Neural progenitor cell (in vitro differentiated cells): ENCODE measurements at regions not wholly inside any gene's neighbourhood (a gene's known extent, or its start where the extent isn't known, plus 50 kb on each side); places are given as distances from the start of the nearest gene placed in this dataset.

Experiments
- DNase-seq: peaks from one replicate; pipeline ENCODE4 v3.0.0-alpha.2; 2016; ENCODE audit warnings: low spot score
- H2AFZ ChIP-seq: fragments of 200-600 bp; sonication (generic); replicated peaks from 2 replicates; pipeline ENCODE4 v1.6.1; 2016; ENCODE audit warnings: antibody characterized with exemption
- H3F3A ChIP-seq: fragments of 200-600 bp; sonication (generic); 2 replicates; pipeline ENCODE4 v1.6.1; 2016; ENCODE audit warnings: antibody characterized with exemption, low read depth
- H3K27ac ChIP-seq: fragments of 200-600 bp; sonication (generic); 2 replicates; pipeline ENCODE4 v1.5.1; 2016; ENCODE audit warnings: mild to moderate bottlenecking
- H3K27me3 ChIP-seq: fragments of 200-600 bp; sonication (generic); 2 replicates; pipeline ENCODE4 v1.6.1; 2016; ENCODE audit warnings: mild to moderate bottlenecking, moderate library complexity
- H3K36me3 ChIP-seq: fragments of 200-600 bp; sonication (generic); 2 replicates; pipeline ENCODE4 v1.5.1; 2016
- H3K4me1 ChIP-seq: fragments of 200-600 bp; sonication (generic); 2 replicates; pipeline ENCODE4 v1.6.1; 2016; ENCODE audit warnings: mixed run types
- H3K4me2 ChIP-seq: fragments of 200-600 bp; sonication (generic); 2 replicates; pipeline ENCODE4 v1.6.1; 2016
- H3K4me3 ChIP-seq: fragments of 200-600 bp; sonication (generic); 2 replicates; pipeline ENCODE4 v1.5.1; 2016
- H3K79me2 ChIP-seq: fragments of 200-600 bp; sonication (generic); 2 replicates; pipeline ENCODE4 v1.6.1; 2016; ENCODE audit warnings: low read depth
- H3K9ac ChIP-seq: fragments of 200-600 bp; sonication (generic); 2 replicates; pipeline ENCODE4 v1.6.1; 2016
- H3K9me3 ChIP-seq: fragments of 200-600 bp; sonication (generic); 2 replicates; pipeline ENCODE4 v1.5.1; 2016; ENCODE audit warnings: low read depth
- H4K20me1 ChIP-seq: fragments of 200-600 bp; sonication (generic); 2 replicates; pipeline ENCODE4 v1.6.1; 2016; ENCODE audit warnings: low read depth
- H3K27ac Mint-ChIP-seq: 3 replicates; pipeline ENCODE4 v1.8.0; 2021; ENCODE audit warnings: mixed read lengths
- H3K27me3 Mint-ChIP-seq: 2 replicates; pipeline ENCODE4 v1.8.0; 2022; ENCODE audit warnings: low read depth, mild to moderate bottlenecking, inconsistent platforms, moderate library complexity, mixed read lengths; ENCODE audit not compliant: insufficient read depth
- H3K36me3 Mint-ChIP-seq: 3 replicates; pipeline ENCODE4 v1.8.0; 2021; ENCODE audit warnings: mixed read lengths
- H3K4me1 Mint-ChIP-seq: 3 replicates; pipeline ENCODE4 v1.8.0; 2021; ENCODE audit warnings: mixed read lengths
- H3K4me3 Mint-ChIP-seq: 3 replicates; pipeline ENCODE4 v1.8.0; 2021; ENCODE audit warnings: mild to moderate bottlenecking, moderate library complexity, mixed read lengths
- H3K9me3 Mint-ChIP-seq: 3 replicates; pipeline ENCODE4 v1.8.0; 2020; ENCODE audit warnings: mixed read lengths
- EZH2 ChIP-seq: fragments of 200-600 bp; sonication (generic); IDR thresholded peaks from 2 replicates; pipeline ENCODE4 v1.6.1; 2017; ENCODE audit warnings: antibody characterized with exemption, mild to moderate bottlenecking, moderate library complexity
- EZH2phosphoT487 ChIP-seq: fragments of 200-600 bp; sonication (generic); IDR thresholded peaks from 2 replicates; pipeline ENCODE4 v1.6.1; 2017; ENCODE audit warnings: antibody characterized with exemption
- TF ChIP-seq, protein P1 (sequence below): fragments of 200-600 bp; sonication (generic); IDR thresholded peaks from 2 replicates; pipeline ENCODE4 v1.5.1; 2017; ENCODE audit warnings: antibody characterized with exemption, mild to moderate bottlenecking

DNA sequence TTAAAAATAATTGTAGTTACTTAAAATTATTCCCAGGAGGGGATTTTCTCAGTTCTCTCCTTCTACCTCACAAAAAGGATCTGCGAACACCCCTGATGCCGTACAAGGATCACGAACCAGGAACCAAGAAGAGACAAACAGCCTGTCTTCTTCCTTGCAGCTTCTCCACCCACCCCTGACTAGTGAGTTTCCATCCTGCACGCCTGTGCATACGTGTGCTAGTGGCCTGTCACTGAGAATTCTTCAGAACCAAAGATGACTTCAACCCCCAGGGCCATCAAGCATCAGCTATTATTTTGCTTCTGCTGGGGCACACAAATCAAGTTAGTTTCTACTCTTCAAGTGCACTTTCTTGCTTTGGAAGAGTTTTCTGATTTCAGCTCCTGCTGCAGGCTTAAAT, 175.5 kb upstream of the KLF6 start:
- peaks cover 45% of the 10 kb centered on the region for H3K4me1 Mint-ChIP-seq
- no peak for DNase-seq
- no peak overlapping the region for H3K4me3 ChIP-seq
- H3K4me1 ChIP-seq: peaks cover 26% of the 10 kb centered on the region
- peak overlapping the region; percentile 30 for H2AFZ ChIP-seq
- no peak overlapping the region for H3K4me3 Mint-ChIP-seq
- H3K36me3 ChIP-seq: no peaks in the 10 kb centered on the region
- no peaks in the 10 kb centered on the region for H3K9me3 ChIP-seq
- H3K27me3 ChIP-seq: no peaks in the 10 kb centered on the region
- no peak for TF ChIP-seq EZH2phosphoT487
- TF ChIP-seq EZH2: no peak
- TF ChIP-seq, protein P1, sequence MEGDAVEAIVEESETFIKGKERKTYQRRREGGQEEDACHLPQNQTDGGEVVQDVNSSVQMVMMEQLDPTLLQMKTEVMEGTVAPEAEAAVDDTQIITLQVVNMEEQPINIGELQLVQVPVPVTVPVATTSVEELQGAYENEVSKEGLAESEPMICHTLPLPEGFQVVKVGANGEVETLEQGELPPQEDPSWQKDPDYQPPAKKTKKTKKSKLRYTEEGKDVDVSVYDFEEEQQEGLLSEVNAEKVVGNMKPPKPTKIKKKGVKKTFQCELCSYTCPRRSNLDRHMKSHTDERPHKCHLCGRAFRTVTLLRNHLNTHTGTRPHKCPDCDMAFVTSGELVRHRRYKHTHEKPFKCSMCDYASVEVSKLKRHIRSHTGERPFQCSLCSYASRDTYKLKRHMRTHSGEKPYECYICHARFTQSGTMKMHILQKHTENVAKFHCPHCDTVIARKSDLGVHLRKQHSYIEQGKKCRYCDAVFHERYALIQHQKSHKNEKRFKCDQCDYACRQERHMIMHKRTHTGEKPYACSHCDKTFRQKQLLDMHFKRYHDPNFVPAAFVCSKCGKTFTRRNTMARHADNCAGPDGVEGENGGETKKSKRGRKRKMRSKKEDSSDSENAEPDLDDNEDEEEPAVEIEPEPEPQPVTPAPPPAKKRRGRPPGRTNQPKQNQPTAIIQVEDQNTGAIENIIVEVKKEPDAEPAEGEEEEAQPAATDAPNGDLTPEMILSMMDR: no peak
- peaks cover 2% of the 10 kb centered on the region for H3K27me3 Mint-ChIP-seq
- H3F3A ChIP-seq: peaks cover 10% of the 10 kb centered on the region
- no peaks in the 10 kb centered on the region for H4K20me1 ChIP-seq
- no peaks in the 10 kb centered on the region for H3K9me3 Mint-ChIP-seq
- H3K36me3 Mint-ChIP-seq: no peaks in the 10 kb centered on the region
- H3K4me2 ChIP-seq: no peak overlapping the region
- H3K27ac ChIP-seq: no peak overlapping the region
- H3K79me2 ChIP-seq: no peaks in the 10 kb centered on the region
- no peak overlapping the region for H3K27ac Mint-ChIP-seq
- H3K9ac ChIP-seq: no peak overlapping the region

DNA sequence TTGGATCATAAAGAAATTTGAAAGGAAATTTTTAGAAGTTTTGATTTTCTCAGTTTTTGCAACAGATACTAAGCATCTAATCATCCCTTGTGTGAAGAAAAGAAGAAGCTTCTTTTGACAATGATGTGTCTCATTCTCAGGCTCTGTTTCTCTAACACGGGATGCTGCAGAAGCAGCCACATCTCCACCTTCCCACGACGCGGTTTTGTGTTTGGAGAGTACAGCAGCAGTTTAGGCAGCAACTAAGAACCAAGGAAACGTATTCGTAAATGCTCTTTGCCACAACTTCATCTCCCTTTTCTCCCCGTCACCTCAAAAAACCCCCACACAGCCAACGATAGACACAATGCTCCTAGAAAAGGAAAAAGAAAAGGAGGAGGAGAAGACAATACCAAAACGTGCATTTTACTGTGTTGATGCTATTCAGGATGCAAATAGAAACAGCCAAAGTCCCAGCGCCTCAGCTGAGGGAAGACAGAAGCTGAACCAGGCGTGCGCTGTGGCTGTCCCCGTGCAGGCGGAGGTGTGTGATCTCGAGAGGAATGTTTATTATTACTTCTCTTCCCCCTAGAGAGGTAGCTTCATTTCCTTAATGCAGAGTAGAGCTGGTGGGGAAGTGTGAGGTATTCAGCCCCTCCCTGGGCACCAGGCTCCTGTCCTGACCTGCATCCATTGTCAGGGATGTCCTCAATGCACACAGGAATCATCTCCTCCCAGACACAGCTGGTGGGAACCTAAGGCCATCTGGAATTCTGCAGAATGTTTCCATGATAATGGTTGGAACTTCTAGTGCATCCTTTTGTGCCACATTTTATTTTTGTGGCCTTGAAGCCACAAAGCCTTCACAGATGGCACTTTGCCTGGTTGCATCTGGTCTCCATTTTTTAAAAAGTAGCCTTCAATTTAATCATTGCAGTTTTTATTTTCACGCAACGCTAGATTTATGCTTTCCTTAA, 174.6 kb upstream of the KLF6 start:
- peaks cover 2% of the 10 kb centered on the region for H3K27me3 Mint-ChIP-seq
- no peak overlapping the region for H3K4me3 Mint-ChIP-seq
- peaks cover 54% of the 10 kb centered on the region for H3K4me1 Mint-ChIP-seq
- Histone ChIP-seq H3K4me2 (no peak overlapping the region), H3K27me3 (no peaks in the 10 kb centered on the region), H3K9me3 (no peaks in the 10 kb centered on the region), H3K27ac (no peak overlapping the region), H3K79me2 (no peaks in the 10 kb centered on the region), H3K4me3 (no peak overlapping the region), H4K20me1 (no peaks in the 10 kb centered on the region), H3K9ac (no peak overlapping the region), H3F3A (peaks cover 18% of the 10 kb centered on the region), H3K4me1 (peaks cover 30% of the 10 kb centered on the region), H3K36me3 (no peaks in the 10 kb centered on the region), H2AFZ (peak overlapping the region; percentile 74)
- no peak for DNase-seq
- peak overlapping the region; percentile 4 for H3K27ac Mint-ChIP-seq
- H3K36me3 Mint-ChIP-seq: no peaks in the 10 kb centered on the region
- no peaks in the 10 kb centered on the region for H3K9me3 Mint-ChIP-seq
- TF ChIP-seq EZH2: no peak

DNA sequence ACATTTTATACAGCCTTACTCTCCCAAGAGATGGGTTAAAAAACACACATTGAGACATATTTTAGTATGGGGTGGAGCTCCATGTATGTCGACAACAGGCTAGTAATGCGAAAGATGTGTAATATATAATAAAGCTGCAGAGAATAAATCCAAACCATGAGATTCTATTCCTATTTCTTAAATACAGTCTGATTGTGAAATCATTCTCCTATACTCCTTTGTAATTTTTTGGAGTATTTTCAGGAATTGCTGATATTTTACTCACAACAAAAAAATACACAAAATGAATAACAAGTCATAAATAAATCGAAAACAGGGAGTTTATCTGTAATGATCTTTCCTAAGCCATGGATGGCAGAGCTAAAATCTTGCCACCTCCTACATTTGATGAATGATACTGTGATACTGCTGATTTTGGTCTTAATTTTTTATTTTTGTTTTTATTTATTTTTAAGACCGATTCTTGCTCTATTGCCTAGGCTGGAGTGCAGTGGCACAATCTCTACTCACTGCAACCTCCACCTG, 173.5 kb upstream of the KLF6 start:
- H3K27ac Mint-ChIP-seq: no peak overlapping the region
- Histone ChIP-seq H3K9me3 (no peaks in the 10 kb centered on the region), H3K79me2 (no peaks in the 10 kb centered on the region), H3K4me2 (no peak overlapping the region), H3K27me3 (no peaks in the 10 kb centered on the region), H2AFZ (no peak overlapping the region), H3K36me3 (no peaks in the 10 kb centered on the region), H3K9ac (no peak overlapping the region), H3K4me1 (peaks cover 30% of the 10 kb centered on the region), H3F3A (peaks cover 20% of the 10 kb centered on the region), H3K27ac (no peak overlapping the region), H4K20me1 (no peaks in the 10 kb centered on the region), H3K4me3 (no peak overlapping the region)
- H3K4me1 Mint-ChIP-seq: peaks cover 56% of the 10 kb centered on the region
- H3K36me3 Mint-ChIP-seq: no peaks in the 10 kb centered on the region
- no peak for DNase-seq
- peaks cover 2% of the 10 kb centered on the region for H3K27me3 Mint-ChIP-seq
- no peak overlapping the region for H3K4me3 Mint-ChIP-seq
- H3K9me3 Mint-ChIP-seq: peaks cover 2% of the 10 kb centered on the region
- TF ChIP-seq, protein P1: no peak
- TF ChIP-seq EZH2 (no peak), EZH2phosphoT487 (no peak)
